H9 (cell line): ENCODE measurements at regions not wholly inside any gene's neighbourhood (a gene's known extent, or its start where the extent isn't known, plus 50 kb on each side); places are given as distances from the start of the nearest gene placed in this dataset.

Experiments used
- DNase-seq: peaks from one replicate; pipeline ENCODE4 v3.0.0-alpha.2; 2017
- H2AFZ ChIP-seq: one replicate; pipeline ENCODE4 v1.6.1; 2013; ENCODE audit warnings: mild to moderate bottlenecking, low read length, control low read depth, moderate library complexity
- H2AK5ac ChIP-seq: 2 replicates; pipeline ENCODE4 v1.6.1; 2013; ENCODE audit warnings: low read length, control low read depth, mixed read lengths; ENCODE audit not compliant: insufficient read length
- H2BK120ac ChIP-seq: one replicate; pipeline ENCODE4 v1.6.1; 2013; ENCODE audit warnings: low read depth, mild to moderate bottlenecking, low read length, control low read depth, inconsistent platforms; ENCODE audit not compliant: poor library complexity, severe bottlenecking
- H2BK12ac ChIP-seq: 2 replicates; pipeline ENCODE4 v1.6.1; 2013; ENCODE audit warnings: low read length, control low read depth, mixed read lengths, low read depth; ENCODE audit not compliant: insufficient read length
- H2BK15ac ChIP-seq: 2 replicates; pipeline ENCODE4 v1.6.1; 2013; ENCODE audit warnings: low read depth, low read length, control low read depth
- H2BK20ac ChIP-seq: one replicate; pipeline ENCODE4 v1.6.1; 2013; ENCODE audit warnings: low read depth, mild to moderate bottlenecking, low read length, control low read depth, inconsistent platforms; ENCODE audit not compliant: poor library complexity, severe bottlenecking
- H2BK5ac ChIP-seq: 2 replicates; pipeline ENCODE4 v1.6.1; 2013; ENCODE audit warnings: low read length, control low read depth, mixed read lengths; ENCODE audit not compliant: insufficient read length
- H3K14ac ChIP-seq: 2 replicates; pipeline ENCODE4 v1.6.1; 2013; ENCODE audit warnings: low read length, control low read depth; ENCODE audit not compliant: insufficient read depth
- H3K18ac ChIP-seq: 2 replicates; pipeline ENCODE4 v1.6.1; 2013; ENCODE audit warnings: low read depth, mild to moderate bottlenecking, mixed read lengths, low read length, control low read depth; ENCODE audit not compliant: insufficient read length
- H3K23ac ChIP-seq: 2 replicates; pipeline ENCODE4 v1.6.1; 2013; ENCODE audit warnings: low read length, control low read depth, mixed read lengths, low read depth; ENCODE audit not compliant: insufficient read length
- H3K23me2 ChIP-seq: 2 replicates; pipeline ENCODE4 v1.6.1; 2013; ENCODE audit warnings: low read depth, mild to moderate bottlenecking, mixed read lengths, low read length, control low read depth; ENCODE audit not compliant: insufficient read length, poor library complexity, severe bottlenecking
- H3K27ac ChIP-seq: 2 replicates; pipeline ENCODE4 v1.5.1; 2013; ENCODE audit warnings: low read length, control low read depth, mixed read lengths, low read depth; ENCODE audit not compliant: insufficient read length
- H3K27me3 ChIP-seq: 2 replicates; pipeline ENCODE4 v1.6.1; 2013; ENCODE audit warnings: low read length, control low read depth, inconsistent platforms; ENCODE audit not compliant: insufficient read depth
- H3K4ac ChIP-seq: 2 replicates; pipeline ENCODE4 v1.6.1; 2013; ENCODE audit warnings: low read depth, mild to moderate bottlenecking, control low read depth, inconsistent platforms, low read length, moderate library complexity
- H3K4me1 ChIP-seq: 2 replicates; pipeline ENCODE4 v1.6.1; 2013; ENCODE audit warnings: low read length, control low read depth, inconsistent platforms; ENCODE audit not compliant: insufficient read depth
- H3K4me2 ChIP-seq: 2 replicates; pipeline ENCODE4 v1.6.1; 2013; ENCODE audit warnings: low read length, control low read depth, mixed read lengths; ENCODE audit not compliant: insufficient read length, insufficient read depth
- H3K56ac ChIP-seq: 2 replicates; pipeline ENCODE4 v1.6.1; 2013; ENCODE audit warnings: low read depth, mild to moderate bottlenecking, mixed read lengths, low read length, control low read depth; ENCODE audit not compliant: insufficient read length
- H3K79me1 ChIP-seq: 2 replicates; pipeline ENCODE4 v1.6.1; 2013; ENCODE audit warnings: low read depth, mild to moderate bottlenecking, moderate library complexity, low read length, control low read depth, inconsistent platforms; ENCODE audit not compliant: insufficient read depth, poor library complexity, severe bottlenecking
- H3K79me2 ChIP-seq: 2 replicates; pipeline ENCODE4 v1.6.1; 2013; ENCODE audit warnings: low read length, control low read depth, inconsistent platforms; ENCODE audit not compliant: insufficient read depth
- H3K9ac ChIP-seq: 2 replicates; pipeline ENCODE4 v1.6.1; 2013; ENCODE audit warnings: low read length, control low read depth, mixed read lengths; ENCODE audit not compliant: insufficient read length; ENCODE audit errors: extremely low read depth
- H3K9me3 ChIP-seq: one replicate; pipeline ENCODE4 v1.6.1; 2013; ENCODE audit warnings: low read depth, low read length, inconsistent platforms; ENCODE audit not compliant: control insufficient read depth
- H3T11ph ChIP-seq: one replicate; pipeline ENCODE4 v1.6.1; 2013; ENCODE audit warnings: mild to moderate bottlenecking, low read length, control low read depth, inconsistent platforms
- H4K20me1 ChIP-seq: one replicate; pipeline ENCODE4 v1.6.1; 2013; ENCODE audit not compliant: control insufficient read depth, insufficient read length, insufficient read depth
- H4K5ac ChIP-seq: 2 replicates; pipeline ENCODE4 v1.6.1; 2013; ENCODE audit warnings: low read depth, mild to moderate bottlenecking, mixed read lengths, low read length, control low read depth; ENCODE audit not compliant: insufficient read length
- H4K8ac ChIP-seq: replicated peaks from 2 replicates; pipeline ENCODE4 v1.6.1; 2013; ENCODE audit warnings: low read length, control low read depth, mixed read lengths, low read depth; ENCODE audit not compliant: insufficient read length
- H4K91ac ChIP-seq: 2 replicates; pipeline ENCODE4 v1.6.1; 2013; ENCODE audit warnings: low read depth, mild to moderate bottlenecking, moderate library complexity, mixed read lengths, low read length, control low read depth; ENCODE audit not compliant: insufficient read length
- H3K27ac Mint-ChIP-seq, 3 experiments: 2 replicates in 2 of 3; 3 replicates in 1 of 3; pipeline ENCODE4 v1.8.0; 2020 to 2021; ENCODE audit warnings: mixed read lengths in 3 of 3, mild to moderate bottlenecking in 1 of 3, moderate library complexity in 1 of 3
- H3K27me3 Mint-ChIP-seq: 2 replicates; pipeline ENCODE4 v1.8.0; 2021; ENCODE audit warnings: low read depth, mild to moderate bottlenecking, moderate library complexity, mixed read lengths
- H3K36me3 Mint-ChIP-seq, 3 experiments: 2 replicates in 2 of 3; 3 replicates in 1 of 3; pipeline ENCODE4 v1.8.0; 2020 to 2021; ENCODE audit warnings: low read depth in 3 of 3, mixed read lengths in 3 of 3; ENCODE audit not compliant: insufficient read depth in 1 of 3
- H3K4me1 Mint-ChIP-seq, 2 experiments: 2 replicates each; pipeline ENCODE4 v1.8.0; 2020; ENCODE audit warnings: mixed read lengths in 2 of 2
- H3K4me3 Mint-ChIP-seq, 2 experiments: 2 replicates in 1 of 2; 3 replicates in 1 of 2; pipeline ENCODE4 v1.8.0; 2020 to 2021; ENCODE audit warnings: mild to moderate bottlenecking in 2 of 2, mixed read lengths in 2 of 2, moderate library complexity in 1 of 2
- H3K9me3 Mint-ChIP-seq, 2 experiments: 2 replicates in 1 of 2; 3 replicates in 1 of 2; pipeline ENCODE4 v1.8.0; 2020; ENCODE audit warnings: mild to moderate bottlenecking in 2 of 2, mixed read lengths in 2 of 2, moderate library complexity in 1 of 2
- CTCF ChIP-seq: fragments of 200-600 bp; sonication (generic); conservative IDR thresholded peaks from 3 replicates; pipeline ENCODE4 v1.8.0; 2021; ENCODE audit warnings: antibody characterized with exemption, mild to moderate bottlenecking
- WGBS: extraction: QIAGEN DNeasy Blood & Tissue Kit; methylation state at CpG from one replicate; pipeline ENCODE4 v1.1.7; 2013; ENCODE audit warnings: missing lambda C conversion rate, low lambda C conversion rate, mixed read lengths; ENCODE audit not compliant: insufficient read length; ENCODE audit errors: extremely low coverage; 5-methylcytosine and 5-hydroxymethylcytosine counted together

GRCh38 chr12:92028441-92028709 lies 117.3 kb downstream of the BTG1 start:
- Histone ChIP-seq H3K56ac (no peak overlapping the region), H4K20me1 (no peaks in the 10 kb centered on the region), H3K4ac (no peak overlapping the region), H3T11ph (no peak overlapping the region), H3K4me2 (no peak overlapping the region), H4K8ac (no peak overlapping the region), H2BK120ac (no peak overlapping the region), H2BK20ac (no peak overlapping the region), H3K4me1 (no peaks in the 10 kb centered on the region; the same call in 1 of the 2 replicates), H3K9ac (no peak overlapping the region), H4K5ac (no peak overlapping the region), H2BK5ac (no peak overlapping the region), H2BK15ac (no peak overlapping the region), H3K23ac (no peak overlapping the region), H3K27me3 (no peaks in the 10 kb centered on the region; the same call in 1 of the 2 replicates), H4K91ac (no peak overlapping the region), H3K27ac (no peak overlapping the region), H3K18ac (no peak overlapping the region), H2BK12ac (no peak overlapping the region), H3K9me3 (no peaks in the 10 kb centered on the region), H3K23me2 (no peaks in the 10 kb centered on the region), H2AK5ac (no peak overlapping the region), H3K14ac (no peak overlapping the region), H3K79me1 (no peaks in the 10 kb centered on the region), H2AFZ (no peak overlapping the region), H3K79me2 (no peaks in the 10 kb centered on the region)
- no peaks in the 10 kb centered on the region for H3K9me3 Mint-ChIP-seq
- H3K4me3 Mint-ChIP-seq: no peak overlapping the region
- H3K36me3 Mint-ChIP-seq: no peaks in the 10 kb centered on the region
- H3K27me3 Mint-ChIP-seq: no peaks in the 10 kb centered on the region
- TF ChIP-seq CTCF: no peak
- H3K4me1 Mint-ChIP-seq: peaks cover 8 to 10% of the 10 kb centered on the region in 2 experiments; a peak in 2 of 4 replicates
- no CpG with 5 or more reads among the region's 1 CpG for WGBS
- DNase-seq: no peak
- H3K27ac Mint-ChIP-seq: no peak overlapping the region
